T-helper 2 cell treated with Interferon-gamma antibody and Interleukin-4, amounts not matched to agents 5 μg/mL and 100 μg/mL, for 36 hours (primary cell): ENCODE measurements at regions not wholly inside any gene's neighbourhood (a gene's known extent, or its start where the extent isn't known, plus 50 kb on each side); places are given as distances from the start of the nearest gene placed in this dataset.
"Not testable (repeated sequence)": the region's sequence is repeated elsewhere in the genome, so short reads cannot be mapped to it uniquely, and the experiment has no call there.

Source experiments
- DNase-seq: peaks from one replicate; pipeline ENCODE4 v3.0.0; 2021; ENCODE audit warnings: low spot score
- H3K27ac Mint-ChIP-seq: one replicate; pipeline ENCODE4 v1.8.0; 2021; ENCODE audit warnings: mild to moderate bottlenecking, mixed read lengths
- H3K27me3 Mint-ChIP-seq: one replicate; pipeline ENCODE4 v1.8.0; 2021; ENCODE audit warnings: low read depth, mixed read lengths
- H3K36me3 Mint-ChIP-seq: one replicate; pipeline ENCODE4 v1.8.0; 2021; ENCODE audit warnings: low read depth, mixed read lengths
- H3K4me1 Mint-ChIP-seq: one replicate; pipeline ENCODE4 v1.8.0; 2021; ENCODE audit warnings: low read depth, mixed read lengths
- H3K4me3 Mint-ChIP-seq: one replicate; pipeline ENCODE4 v1.8.0; 2022; ENCODE audit warnings: mild to moderate bottlenecking, moderate library complexity, mixed read lengths
- H3K9me3 Mint-ChIP-seq: one replicate; pipeline ENCODE4 v1.8.0; 2021; ENCODE audit warnings: mixed read lengths

GRCh38 chrX:39068634-39069033 lies 267.4 kb downstream of the MID1IP1 start:
- not testable (repeated sequence) for H3K27me3 Mint-ChIP-seq, H3K4me3 Mint-ChIP-seq, H3K27ac Mint-ChIP-seq, H3K9me3 Mint-ChIP-seq, H3K36me3 Mint-ChIP-seq, H3K4me1 Mint-ChIP-seq, DNase-seq

DNA sequence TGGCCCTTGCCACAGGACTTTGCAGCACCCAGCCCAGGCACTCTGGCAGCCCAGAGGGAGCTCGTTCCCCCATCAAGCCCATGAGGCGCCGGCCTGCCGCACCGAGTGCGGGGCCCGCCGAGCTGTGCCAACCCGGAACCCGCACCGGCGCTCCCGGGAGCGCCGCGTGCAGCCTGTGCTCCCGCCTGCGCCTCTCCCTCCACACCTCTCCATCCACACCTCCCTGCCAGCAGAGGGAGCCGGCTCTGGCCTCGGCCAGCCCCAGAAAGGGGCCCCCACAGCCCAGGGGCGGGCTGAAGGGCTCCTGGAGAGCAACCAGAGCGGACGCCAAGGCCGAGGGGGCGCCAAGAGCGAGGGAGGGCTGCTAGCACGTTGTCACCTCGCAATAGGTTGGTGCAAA lies 268.8 kb downstream of the MID1IP1 start:
- no peak overlapping the region for H3K4me3 Mint-ChIP-seq
- H3K9me3 Mint-ChIP-seq: no peaks in the 10 kb centered on the region
- no peak for DNase-seq
- no peaks in the 10 kb centered on the region for H3K36me3 Mint-ChIP-seq
- no peaks in the 10 kb centered on the region for H3K4me1 Mint-ChIP-seq
- no peaks in the 10 kb centered on the region for H3K27me3 Mint-ChIP-seq
- H3K27ac Mint-ChIP-seq: no peak overlapping the region

DNA sequence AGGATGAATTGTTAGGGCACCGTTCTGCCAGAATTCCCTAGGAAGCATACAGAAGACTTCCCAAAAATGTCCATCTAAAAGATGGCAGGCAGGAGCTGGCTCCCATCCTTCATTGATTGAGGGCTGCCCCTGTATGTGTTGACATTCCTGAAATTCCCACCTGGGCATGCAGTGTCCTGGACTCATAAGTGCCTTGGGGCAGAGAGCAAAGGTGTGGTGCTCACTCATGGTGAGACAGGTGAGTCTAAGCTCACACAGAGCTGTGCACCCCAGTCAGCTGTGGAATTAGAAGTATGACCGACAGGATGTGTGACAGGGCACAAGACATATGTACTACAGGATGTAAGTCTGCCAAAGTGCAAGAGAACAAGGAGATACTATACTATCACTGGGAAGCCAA lies 271.9 kb downstream of the MID1IP1 start:
- no peak for DNase-seq
- Mint-ChIP-seq H3K9me3 (no peaks in the 10 kb centered on the region), H3K27ac (no peak overlapping the region), H3K4me1 (no peaks in the 10 kb centered on the region), H3K27me3 (no peaks in the 10 kb centered on the region), H3K36me3 (no peaks in the 10 kb centered on the region), H3K4me3 (no peak overlapping the region)

- Mint-ChIP-seq H3K9me3 (no peaks in the 10 kb centered on the region), H3K27me3 (no peaks in the 10 kb centered on the region), H3K36me3 (no peaks in the 10 kb centered on the region), H3K4me1 (no peaks in the 10 kb centered on the region), H3K4me3 (no peak overlapping the region), H3K27ac (no peak overlapping the region)
- DNase-seq: no peak
Measured at GRCh38 chrX:39096599-39096998, 295.3 kb downstream of the MID1IP1 start.

DNA sequence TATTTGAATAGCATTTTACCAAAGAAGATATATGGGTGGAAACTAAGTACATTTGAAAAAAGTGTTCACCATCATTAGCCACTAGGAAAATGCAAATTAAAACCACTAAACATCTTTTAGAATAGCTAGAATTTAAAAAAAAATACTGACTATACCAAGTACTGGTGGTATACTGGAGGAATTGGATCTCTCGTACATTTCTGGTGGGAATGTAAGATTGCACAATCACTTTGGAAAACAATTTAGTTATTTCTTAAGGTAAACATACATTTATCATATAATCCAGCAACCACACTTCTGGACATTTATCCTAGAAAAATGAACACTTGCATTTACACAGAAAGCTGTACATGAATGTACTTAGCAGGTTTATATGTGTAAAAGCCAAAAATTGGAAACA lies 303.5 kb downstream of the MID1IP1 start:
- no peaks in the 10 kb centered on the region for H3K36me3 Mint-ChIP-seq
- DNase-seq: no peak
- no peak overlapping the region for H3K4me3 Mint-ChIP-seq
- peaks cover 6% of the 10 kb centered on the region for H3K27me3 Mint-ChIP-seq
- H3K27ac Mint-ChIP-seq: no peak overlapping the region
- H3K9me3 Mint-ChIP-seq: peaks cover 3% of the 10 kb centered on the region
- no peaks in the 10 kb centered on the region for H3K4me1 Mint-ChIP-seq

- Mint-ChIP-seq H3K27me3 (peaks cover 7% of the 10 kb centered on the region), H3K27ac (no peak overlapping the region), H3K9me3 (peaks cover 19% of the 10 kb centered on the region), H3K36me3 (no peaks in the 10 kb centered on the region), H3K4me3 (no peak overlapping the region), H3K4me1 (no peaks in the 10 kb centered on the region)
- no peak for DNase-seq
Measured at GRCh38 chrX:39112143-39112542, 310.9 kb downstream of the MID1IP1 start.

DNA sequence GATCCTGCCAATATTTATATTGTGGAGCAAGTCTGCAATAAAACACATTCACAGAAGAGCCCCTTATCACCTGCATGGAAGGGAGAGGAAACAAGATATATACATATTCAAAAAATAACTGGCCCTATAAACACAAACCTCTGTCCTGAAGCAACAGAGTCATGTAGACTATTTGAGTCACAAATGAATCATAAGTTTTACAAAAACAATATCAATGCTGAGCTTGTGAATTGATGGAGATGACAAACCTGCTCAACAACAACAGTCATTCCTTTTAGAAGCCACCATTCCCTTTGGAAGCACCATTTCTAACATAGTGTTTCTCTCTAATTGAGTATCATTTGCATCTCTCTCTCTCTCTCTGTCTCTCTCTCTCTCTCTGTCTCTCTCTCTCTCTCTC lies 313.9 kb downstream of the MID1IP1 start:
- no peak overlapping the region for H3K4me3 Mint-ChIP-seq
- H3K9me3 Mint-ChIP-seq: peaks cover 12% of the 10 kb centered on the region
- H3K27ac Mint-ChIP-seq: no peak overlapping the region
- no peaks in the 10 kb centered on the region for H3K4me1 Mint-ChIP-seq
- no peaks in the 10 kb centered on the region for H3K36me3 Mint-ChIP-seq
- no peak for DNase-seq
- H3K27me3 Mint-ChIP-seq: peaks cover 3% of the 10 kb centered on the region

DNA sequence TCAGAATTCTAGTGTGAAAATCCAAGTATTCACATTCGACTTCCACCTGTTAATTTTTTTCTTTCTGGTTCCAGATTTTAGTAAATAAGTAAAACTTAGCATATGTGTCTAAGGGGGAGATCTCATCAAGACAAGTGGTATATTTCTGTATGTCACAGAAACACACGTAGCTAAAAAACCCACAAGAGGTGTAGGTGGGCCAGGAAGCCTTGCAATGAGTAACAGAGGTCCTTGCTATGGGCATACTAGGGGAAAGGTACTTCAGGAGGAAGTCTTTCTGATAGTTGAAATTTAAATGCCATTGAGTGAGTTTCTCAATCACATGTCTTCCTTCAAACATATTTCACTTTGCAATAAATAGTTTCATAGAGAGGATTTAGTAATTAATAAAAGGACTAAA lies 315.8 kb downstream of the MID1IP1 start:
- Mint-ChIP-seq H3K4me3 (no peak overlapping the region), H3K27me3 (peaks cover 3% of the 10 kb centered on the region), H3K9me3 (no peaks in the 10 kb centered on the region), H3K27ac (no peak overlapping the region), H3K4me1 (no peaks in the 10 kb centered on the region), H3K36me3 (no peaks in the 10 kb centered on the region)
- DNase-seq: no peak

DNA sequence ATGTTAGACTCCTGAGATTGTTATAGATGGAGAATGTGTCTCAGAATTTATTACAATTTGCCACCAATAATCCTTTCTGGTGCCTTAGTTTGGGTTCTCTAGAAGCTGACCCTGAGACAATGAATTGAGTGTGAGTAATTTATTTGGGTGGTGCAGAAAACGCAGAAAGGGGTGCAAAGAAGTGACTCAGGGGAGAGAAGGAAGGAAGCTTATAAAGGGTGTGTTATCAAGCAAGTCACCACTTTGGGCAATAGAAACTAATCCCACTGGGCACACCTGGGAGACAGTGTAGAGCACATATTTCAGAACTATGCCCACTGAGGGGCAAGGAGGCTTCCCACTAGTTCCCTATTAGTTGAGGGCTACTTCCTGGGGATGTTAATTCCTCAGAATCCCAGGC lies 320.6 kb downstream of the MID1IP1 start:
- Mint-ChIP-seq H3K9me3 (no peaks in the 10 kb centered on the region), H3K4me1 (no peaks in the 10 kb centered on the region), H3K36me3 (no peaks in the 10 kb centered on the region), H3K27ac (no peak overlapping the region), H3K4me3 (no peak overlapping the region), H3K27me3 (peaks cover 3% of the 10 kb centered on the region)
- no peak for DNase-seq

DNA sequence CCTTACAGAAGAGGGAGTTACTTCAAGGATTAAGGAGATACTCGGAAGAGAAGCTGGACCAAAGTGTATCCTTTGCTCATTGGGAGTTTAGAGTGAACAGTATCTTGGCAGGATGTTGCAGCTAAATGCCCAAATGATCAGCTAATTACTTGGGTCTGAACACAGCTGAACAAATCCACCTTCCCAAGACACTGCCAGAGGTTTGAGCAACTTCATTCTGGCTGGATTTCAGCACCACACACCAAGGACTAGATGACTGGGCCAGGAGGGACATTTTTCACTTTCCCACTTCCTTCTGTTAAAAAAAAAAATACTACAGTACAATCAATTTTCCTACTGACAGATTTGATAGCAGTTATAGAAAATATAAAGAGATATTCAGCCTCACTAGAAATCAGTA lies 324.6 kb downstream of the MID1IP1 start:
- no peaks in the 10 kb centered on the region for H3K4me1 Mint-ChIP-seq
- no peaks in the 10 kb centered on the region for H3K27me3 Mint-ChIP-seq
- no peak for DNase-seq
- no peak overlapping the region for H3K27ac Mint-ChIP-seq
- H3K4me3 Mint-ChIP-seq: no peak overlapping the region
- no peaks in the 10 kb centered on the region for H3K9me3 Mint-ChIP-seq
- no peaks in the 10 kb centered on the region for H3K36me3 Mint-ChIP-seq

DNA sequence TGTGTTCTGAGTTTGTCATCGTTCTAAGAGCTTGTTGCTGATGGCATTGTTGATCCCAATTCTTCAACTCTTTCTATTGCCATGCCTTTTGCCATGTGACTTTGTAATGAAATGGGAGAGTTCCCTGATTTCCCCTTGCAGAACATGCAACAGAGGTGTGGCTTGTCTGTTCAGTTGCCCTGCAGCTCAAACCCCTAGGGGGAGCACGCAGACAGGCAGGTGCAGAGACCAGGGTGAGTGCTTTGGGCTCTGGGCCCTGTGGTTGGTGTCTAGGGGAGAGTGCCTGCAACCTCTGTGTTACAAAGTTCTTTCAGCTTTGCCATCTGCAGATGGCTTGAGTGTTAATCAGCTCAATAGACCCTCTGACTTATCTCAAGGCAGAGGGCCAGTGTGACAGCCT lies 332.7 kb downstream of the MID1IP1 start:
- no peak for DNase-seq
- H3K9me3 Mint-ChIP-seq: no peaks in the 10 kb centered on the region
- no peaks in the 10 kb centered on the region for H3K27me3 Mint-ChIP-seq
- H3K27ac Mint-ChIP-seq: no peak overlapping the region
- H3K4me1 Mint-ChIP-seq: no peaks in the 10 kb centered on the region
- no peaks in the 10 kb centered on the region for H3K36me3 Mint-ChIP-seq
- no peak overlapping the region for H3K4me3 Mint-ChIP-seq

DNA sequence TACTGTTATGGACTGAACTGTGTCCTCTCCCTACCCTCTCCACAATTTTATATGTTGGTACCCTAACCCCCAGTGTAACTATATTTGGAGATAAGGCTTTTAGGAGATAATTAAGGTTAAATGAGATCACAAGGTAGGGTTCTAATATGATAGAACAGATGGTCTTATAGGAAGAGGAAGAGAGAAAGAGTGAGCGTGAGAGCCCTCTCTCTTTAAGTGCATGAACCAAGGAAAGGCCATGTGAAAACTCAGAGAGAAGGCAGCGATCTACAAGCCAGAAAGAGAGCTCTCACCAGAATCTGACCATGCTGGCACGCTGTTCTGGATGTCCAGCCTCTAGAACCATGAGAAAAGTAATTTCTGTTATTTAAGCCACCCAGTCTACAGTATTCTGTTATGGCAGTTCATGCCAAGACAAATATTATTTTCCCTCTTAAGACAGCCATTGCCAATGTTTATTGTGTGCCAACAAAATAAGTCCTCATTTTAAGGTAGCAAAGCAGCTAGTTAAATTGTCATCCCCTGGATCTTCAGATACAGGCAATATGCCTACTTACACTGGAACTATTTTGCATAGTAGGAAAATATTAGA lies 336.2 kb downstream of the MID1IP1 start:
- Mint-ChIP-seq H3K36me3 (no peaks in the 10 kb centered on the region), H3K9me3 (no peaks in the 10 kb centered on the region), H3K27me3 (no peaks in the 10 kb centered on the region), H3K4me3 (no peak overlapping the region), H3K4me1 (no peaks in the 10 kb centered on the region), H3K27ac (no peak overlapping the region)
- DNase-seq: no peak

DNA sequence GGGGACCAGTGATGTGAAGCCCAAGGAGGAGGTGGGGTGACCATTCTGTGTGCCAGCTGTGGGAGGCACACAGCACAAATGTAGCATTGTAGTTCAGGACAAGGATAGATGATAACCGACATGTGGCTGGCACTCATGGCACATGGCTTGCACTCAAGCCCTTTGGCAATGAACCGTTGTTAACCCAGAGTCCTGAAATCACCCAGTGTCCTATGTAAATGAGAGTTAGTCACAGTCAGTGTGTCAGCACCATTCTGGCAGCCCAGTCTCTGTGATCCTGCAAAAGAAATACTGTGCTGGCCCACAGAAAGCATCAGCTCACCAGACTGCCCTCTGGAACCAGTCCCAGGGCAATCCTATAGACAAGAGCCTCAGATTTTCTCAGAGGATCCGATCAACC lies 339.3 kb downstream of the MID1IP1 start:
- Mint-ChIP-seq H3K27me3 (no peaks in the 10 kb centered on the region), H3K36me3 (no peaks in the 10 kb centered on the region), H3K27ac (no peak overlapping the region), H3K4me3 (no peak overlapping the region), H3K4me1 (no peaks in the 10 kb centered on the region), H3K9me3 (no peaks in the 10 kb centered on the region)
- DNase-seq: no peak

- H3K4me3 Mint-ChIP-seq: no peak overlapping the region
- DNase-seq: no peak
- no peak overlapping the region for H3K27ac Mint-ChIP-seq
- no peaks in the 10 kb centered on the region for H3K36me3 Mint-ChIP-seq
- no peaks in the 10 kb centered on the region for H3K9me3 Mint-ChIP-seq
- no peaks in the 10 kb centered on the region for H3K4me1 Mint-ChIP-seq
- no peaks in the 10 kb centered on the region for H3K27me3 Mint-ChIP-seq
Measured at GRCh38 chrX:39144323-39144722, 343.1 kb downstream of the MID1IP1 start.

DNA sequence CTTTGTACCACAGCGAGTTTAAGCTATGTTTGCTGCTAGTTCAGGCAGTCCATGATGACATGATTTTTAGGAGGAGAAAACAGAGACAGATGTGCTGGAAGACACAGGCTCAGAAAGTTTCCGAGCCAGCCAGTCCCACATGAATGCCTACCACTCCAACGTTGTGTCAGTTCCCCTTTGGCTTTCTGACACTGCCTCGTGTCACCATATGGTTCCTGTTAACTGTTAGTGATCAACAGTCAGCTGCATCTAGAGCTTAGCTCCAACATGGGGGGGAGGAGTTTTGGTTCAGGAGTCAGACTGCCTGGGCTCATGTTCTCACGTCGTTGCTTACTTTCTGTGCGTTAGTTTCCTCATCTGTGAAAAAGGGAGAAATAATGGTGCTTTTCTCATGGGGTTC lies 343.7 kb downstream of the MID1IP1 start:
- Mint-ChIP-seq H3K4me1 (peaks cover 2% of the 10 kb centered on the region), H3K9me3 (no peaks in the 10 kb centered on the region), H3K27me3 (no peaks in the 10 kb centered on the region), H3K27ac (no peak overlapping the region), H3K4me3 (no peak overlapping the region), H3K36me3 (no peaks in the 10 kb centered on the region)
- DNase-seq: no peak
